LNCAP (cell line): ENCODE measurements at regions not wholly inside any gene's neighbourhood (a gene's known extent, or its start where the extent isn't known, plus 50 kb on each side); places are given as distances from the start of the nearest gene placed in this dataset.

Experiments
- CTCF ChIP-seq: fragments of 450-650 bp; IDR thresholded peaks from 2 replicates; pipeline ENCODE4 v1.5.1; 2017; ENCODE audit warnings: mild to moderate bottlenecking

GRCh38 chr10:43921881-43922280, 273.2 kb upstream of the ZNF32 start:
- TF ChIP-seq CTCF: no peak

GRCh38 chr10:43921478-43921877, 272.8 kb upstream of the ZNF32 start:
- TF ChIP-seq CTCF: no peak

GRCh38 chr10:43913676-43914235, 265.1 kb upstream of the ZNF32 start:
- no peak for TF ChIP-seq CTCF

- no peak for TF ChIP-seq CTCF
These were observed 263.8 kb upstream of the ZNF32 start for GRCh38 chr10:43912469-43912868.

GRCh38 chr10:43906490-43906889, 257.8 kb upstream of the ZNF32 start:
- no peak for TF ChIP-seq CTCF

- TF ChIP-seq CTCF: no peak
These were observed 257.0 kb upstream of the ZNF32 start for GRCh38 chr10:43905512-43906236.

- no peak for TF ChIP-seq CTCF
These were observed 256.2 kb upstream of the ZNF32 start for GRCh38 chr10:43904844-43905243.

GRCh38 chr10:43904301-43904700, 255.6 kb upstream of the ZNF32 start:
- no peak for TF ChIP-seq CTCF
